ENCODE measurements at regions not wholly inside any gene's neighbourhood (a gene's known extent, or its start where the extent isn't known, plus 50 kb on each side); places are given as distances from the start of the nearest gene placed in this dataset.

GRCh38 chr17:83173914-83174361 lies 94.5 kb downstream of the METRNL start:
- no peak for TF ChIP-seq EZH2 (IDR thresholded peaks at IDR 0.05; ENCODE audit: insufficient read depth, poor library complexity, severe bottlenecking)
- TF ChIP-seq EZH2phosphoT487 (IDR thresholded peaks at IDR 0.05; ENCODE audit: insufficient read depth, low read depth), result no peak

Measured in GM23248 (cell line).